Left renal cortex interstitium (tissue), 4 donors: ENCODE measurements at regions not wholly inside any gene's neighbourhood (a gene's known extent, or its start where the extent isn't known, plus 50 kb on each side); places are given as distances from the start of the nearest gene placed in this dataset.
"Not testable (repeated sequence)": the region's sequence is repeated elsewhere in the genome, so short reads cannot be mapped to it uniquely, and the experiment has no call there.

Experiments used
- DNase-seq, 4 donors: peaks; one replicate each; pipeline ENCODE4 v3.0.0-alpha.2; 2013; ENCODE audit warnings: low read depth in 4 of 4, low spot score in 2 of 4, missing footprints in 1 of 4

DNA sequence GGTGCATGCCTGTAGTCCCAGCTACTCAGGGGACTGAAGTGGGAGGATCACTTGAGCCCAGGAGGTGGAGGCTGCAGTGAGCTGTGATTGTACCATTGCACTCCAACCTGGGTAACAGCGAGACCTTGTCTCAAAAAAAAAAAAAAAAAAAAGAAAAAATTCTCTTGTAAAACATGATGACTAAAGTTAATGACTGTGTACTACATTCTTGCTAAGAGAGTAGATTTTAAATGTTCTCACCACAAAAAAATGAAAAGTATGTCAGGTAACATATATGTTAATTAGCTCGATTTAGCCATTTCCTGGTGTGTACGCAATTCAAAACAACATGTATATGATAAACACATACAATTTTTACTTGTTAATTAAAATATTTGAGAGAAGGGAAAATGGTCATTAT lies 480.7 kb upstream of the RGS6 start:
- no peak for DNase-seq

GRCh38 chr14:71452539-71452938 lies 479.7 kb upstream of the RGS6 start:
- DNase-seq, result no peak

GRCh38 chr14:71452987-71453386 lies 479.2 kb upstream of the RGS6 start:
- no peak for DNase-seq

DNA sequence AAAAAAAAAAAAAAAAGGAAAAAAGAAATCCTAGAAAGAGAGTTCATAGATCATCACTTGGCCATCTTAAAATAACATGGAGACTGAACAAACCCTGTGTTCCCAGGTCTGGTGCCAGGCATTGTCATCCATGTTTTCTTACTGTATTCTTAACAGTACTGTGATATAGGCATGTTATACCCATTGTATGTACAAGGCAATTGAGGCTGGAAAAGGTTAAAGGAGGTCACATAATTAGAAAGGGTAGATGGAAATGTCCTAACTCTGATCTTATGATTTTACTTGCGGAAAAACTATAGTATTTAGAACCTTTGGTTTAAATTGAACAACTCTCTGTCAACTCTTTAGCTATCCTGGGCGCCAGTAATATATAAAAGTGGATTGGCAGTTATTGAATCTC lies 478.2 kb upstream of the RGS6 start:
- no peak for DNase-seq

- no peak for DNase-seq
Observed at GRCh38 chr14:71454513-71455332, 477.5 kb upstream of the RGS6 start.

- no peak for DNase-seq
Observed at GRCh38 chr14:71460091-71460490, 472.1 kb upstream of the RGS6 start.

DNA sequence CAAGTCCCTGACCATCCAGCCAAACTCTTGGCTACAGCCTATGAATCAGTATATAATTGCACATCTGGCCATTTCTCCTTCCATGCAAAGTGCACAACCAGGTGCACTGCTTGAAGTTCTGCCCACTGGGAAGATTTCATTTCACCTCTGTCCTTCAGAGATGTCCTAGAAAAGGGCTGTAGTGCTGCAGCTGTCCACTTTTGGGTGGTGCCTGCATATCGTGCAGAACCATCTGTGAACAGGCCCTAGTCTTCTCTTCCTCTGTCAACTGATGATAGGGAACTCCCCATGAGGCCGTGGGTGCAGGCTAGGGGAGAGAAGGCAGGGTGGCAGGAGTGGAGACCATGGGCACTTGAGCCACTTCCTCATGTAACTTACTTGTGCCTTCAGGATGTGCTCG lies 470.6 kb upstream of the RGS6 start:
- not testable (repeated sequence) for DNase-seq

DNA sequence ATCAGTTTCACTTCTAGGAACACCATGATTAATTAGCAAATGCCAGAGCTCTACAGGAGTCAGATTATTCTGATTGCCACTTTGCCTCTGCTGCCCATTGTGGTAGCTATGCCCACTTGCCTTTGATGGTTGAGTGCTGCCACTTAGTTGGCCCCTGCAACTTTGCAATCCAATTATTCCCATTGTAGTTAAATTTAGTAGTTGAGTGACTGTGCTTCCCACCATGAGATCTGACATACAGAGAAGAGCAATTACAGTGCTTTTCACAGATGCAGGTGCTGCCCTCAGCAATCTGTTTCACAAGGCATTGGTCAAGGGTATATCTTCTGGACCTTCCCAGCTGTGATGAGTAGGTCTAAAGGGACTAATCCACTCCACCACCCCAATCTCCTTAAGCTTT lies 468.4 kb upstream of the RGS6 start:
- DNase-seq, result no peak

- DNase-seq, result no peak
Observed at GRCh38 chr14:71464840-71465239, 467.4 kb upstream of the RGS6 start.

DNA sequence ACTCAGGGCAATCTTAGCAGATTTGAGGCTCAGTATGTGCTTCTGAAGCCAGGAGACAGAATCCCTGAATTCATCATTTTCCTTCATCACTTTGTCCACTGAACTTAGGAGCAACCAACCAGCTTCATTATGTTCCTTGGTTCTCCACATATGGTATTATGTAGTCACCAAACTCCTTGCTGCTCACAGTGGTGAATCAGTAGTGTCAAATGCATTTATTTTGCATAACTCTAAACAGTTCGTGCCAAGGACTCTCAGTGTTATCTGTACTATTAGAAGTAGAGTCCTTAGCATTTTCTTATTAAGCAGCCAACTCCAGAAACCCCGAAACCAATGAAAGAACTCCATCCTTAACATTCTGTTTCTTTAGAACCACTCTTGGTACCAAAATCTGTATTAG lies 466.9 kb upstream of the RGS6 start:
- no peak for DNase-seq

DNA sequence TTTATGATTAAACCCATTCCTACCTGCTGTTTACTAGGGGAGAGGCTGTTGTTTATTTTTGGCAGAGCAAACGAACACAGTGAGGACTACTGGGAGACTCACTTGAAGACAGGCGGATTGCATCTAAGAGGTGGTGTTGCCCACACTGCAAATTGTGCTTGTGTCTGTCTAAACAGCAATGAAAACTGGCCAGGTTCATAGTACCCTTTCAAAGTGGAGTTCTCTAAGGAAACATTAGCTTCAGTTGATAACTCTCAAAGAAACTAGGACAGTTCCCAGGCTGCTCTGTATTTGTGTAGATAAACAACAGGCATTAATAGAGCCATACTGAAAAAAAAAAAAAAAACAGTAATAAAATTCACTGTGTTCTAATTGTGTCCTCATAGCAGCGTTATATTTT lies 466.0 kb upstream of the RGS6 start:
- no peak for DNase-seq

DNA sequence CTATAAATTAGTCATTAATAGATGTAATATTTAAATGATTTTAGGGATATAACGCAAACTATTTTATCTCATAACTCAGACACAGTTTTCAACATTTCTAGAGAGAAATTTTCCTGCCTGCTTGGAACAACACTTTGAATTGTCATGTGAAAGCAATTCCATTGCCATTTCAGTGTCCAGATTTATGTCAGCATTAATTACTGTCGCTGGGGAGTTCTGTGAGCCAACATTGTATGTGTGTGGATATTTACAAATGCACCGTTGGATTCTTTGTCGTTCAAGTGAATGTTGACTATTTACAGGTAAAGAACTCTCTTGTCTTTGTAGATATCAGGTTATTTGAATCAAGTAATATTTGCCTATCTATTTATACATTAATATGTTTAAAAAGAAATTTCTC lies 465.3 kb upstream of the RGS6 start:
- DNase-seq, result no peak

DNA sequence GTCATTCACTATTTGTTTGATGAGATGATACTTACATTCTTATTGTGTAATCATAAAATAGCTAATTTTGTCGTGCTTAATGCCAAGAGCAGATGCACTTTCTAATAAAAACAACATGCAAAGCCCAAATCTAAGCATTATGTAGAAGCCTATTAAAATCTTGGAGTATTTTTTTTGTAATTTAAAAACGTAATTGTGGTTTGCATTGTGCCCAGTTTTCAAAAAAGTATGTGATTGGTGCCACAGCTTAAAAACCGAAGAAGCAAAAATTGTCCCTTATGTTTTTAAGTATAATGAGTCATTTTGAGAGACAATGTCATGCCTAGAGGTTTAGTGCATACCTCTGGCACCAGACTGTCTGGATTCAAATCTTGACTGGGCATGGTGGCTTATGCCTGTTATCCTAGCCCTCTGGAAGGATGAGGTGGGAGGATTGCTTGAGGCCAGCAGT lies 464.8 kb upstream of the RGS6 start:
- no peak for DNase-seq

GRCh38 chr14:71468701-71469100 lies 463.5 kb upstream of the RGS6 start:
- DNase-seq, result no peak

- DNase-seq, result no peak
Observed at GRCh38 chr14:71469643-71470335, 462.4 kb upstream of the RGS6 start.

DNA sequence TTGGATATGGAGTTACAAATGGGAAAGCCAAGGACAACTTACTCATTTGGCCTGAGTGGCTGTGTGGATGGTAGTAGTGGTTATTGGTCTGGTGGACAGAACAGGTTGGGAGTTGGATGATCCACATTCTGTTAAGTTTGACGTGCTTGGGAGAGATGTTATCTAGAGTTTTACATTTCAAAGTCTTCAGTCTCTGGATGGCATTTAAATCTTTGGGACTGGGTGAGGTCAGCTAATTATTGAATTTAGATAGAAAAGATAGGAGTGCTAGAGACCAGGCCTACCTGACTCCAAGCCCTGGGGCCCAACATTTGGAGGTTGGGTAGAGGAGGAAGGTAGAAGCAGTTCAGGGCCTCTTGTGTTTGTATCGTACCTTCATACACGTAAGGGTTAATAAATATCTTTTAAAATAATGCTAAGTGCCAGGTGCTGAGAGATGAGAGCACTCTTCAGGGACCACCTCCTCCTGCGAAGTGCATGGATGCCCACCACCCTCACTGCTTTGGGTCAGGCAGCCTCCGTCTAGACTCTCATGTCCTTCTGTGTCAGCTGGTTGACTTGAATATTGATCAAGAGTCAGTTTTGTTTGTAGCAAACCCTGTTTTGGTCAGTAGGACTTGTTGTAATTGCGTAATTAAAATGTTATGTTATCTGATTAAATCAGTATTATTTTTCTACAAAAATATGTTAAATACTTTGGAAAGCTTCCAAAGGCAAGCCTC lies 460.4 kb upstream of the RGS6 start:
- DNase-seq, result no peak

DNA sequence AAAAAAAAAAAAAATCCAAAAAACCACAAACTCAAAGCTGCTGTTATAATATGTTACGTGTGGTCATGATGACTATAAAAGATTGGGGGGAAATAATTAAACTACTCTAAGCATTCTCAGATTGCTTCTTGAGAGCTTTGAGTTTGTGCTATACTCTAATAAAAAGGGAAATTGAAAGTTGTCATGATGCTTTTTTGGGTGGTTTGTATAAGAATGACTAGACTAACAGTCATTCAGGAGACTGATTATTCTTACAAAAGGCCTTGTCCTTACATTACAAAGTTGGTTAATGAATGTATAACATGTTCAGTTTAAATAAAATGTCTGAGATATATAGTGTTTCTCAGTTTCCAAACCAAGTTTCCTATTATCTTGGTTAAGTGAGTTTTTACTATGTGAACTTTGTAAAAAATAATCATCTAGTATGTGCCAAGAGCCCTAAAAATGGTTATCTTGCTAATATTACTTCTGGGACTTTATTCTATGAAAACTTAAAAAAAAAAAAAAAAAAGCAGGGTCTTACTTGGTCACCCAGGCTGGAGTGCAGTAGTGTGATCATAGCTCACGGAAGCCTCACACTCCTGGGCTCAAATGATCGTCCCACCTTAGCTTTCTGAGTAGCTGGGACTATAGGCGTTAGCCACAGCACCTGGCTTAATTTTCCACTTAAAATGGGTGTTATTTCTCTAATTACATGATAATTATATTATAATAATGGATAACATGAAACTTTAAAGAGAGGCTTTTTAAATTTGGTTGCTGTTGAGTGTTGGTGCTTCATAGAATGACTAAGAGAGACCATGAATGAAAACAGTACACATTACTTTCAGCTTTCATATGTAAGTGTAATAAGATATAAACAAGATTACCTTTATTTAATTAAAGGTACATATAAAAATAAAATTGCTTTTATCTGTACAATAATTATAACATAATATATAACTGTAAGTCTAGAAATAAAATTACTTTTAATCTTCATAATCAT lies 459.6 kb upstream of the RGS6 start:
- DNase-seq, result no peak

DNA sequence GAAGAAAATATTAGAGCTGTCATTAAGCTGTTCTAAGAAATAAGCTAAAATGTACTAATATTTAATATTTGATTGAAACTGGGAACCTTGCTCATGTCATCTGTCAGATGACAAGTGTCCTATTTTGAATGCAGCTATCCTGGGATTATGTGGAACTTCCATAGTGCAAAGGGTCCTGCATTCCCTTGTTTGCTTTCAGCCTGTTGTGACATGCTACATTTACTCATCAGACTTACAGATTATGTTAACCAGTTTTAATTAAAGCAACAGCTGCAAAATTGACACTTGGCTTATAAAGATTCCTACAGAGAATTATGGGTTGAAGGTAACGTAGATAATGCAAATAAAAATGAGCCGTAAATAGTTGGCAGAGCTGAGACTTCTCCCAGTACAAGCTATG lies 458.4 kb upstream of the RGS6 start:
- DNase-seq, result no peak

DNA sequence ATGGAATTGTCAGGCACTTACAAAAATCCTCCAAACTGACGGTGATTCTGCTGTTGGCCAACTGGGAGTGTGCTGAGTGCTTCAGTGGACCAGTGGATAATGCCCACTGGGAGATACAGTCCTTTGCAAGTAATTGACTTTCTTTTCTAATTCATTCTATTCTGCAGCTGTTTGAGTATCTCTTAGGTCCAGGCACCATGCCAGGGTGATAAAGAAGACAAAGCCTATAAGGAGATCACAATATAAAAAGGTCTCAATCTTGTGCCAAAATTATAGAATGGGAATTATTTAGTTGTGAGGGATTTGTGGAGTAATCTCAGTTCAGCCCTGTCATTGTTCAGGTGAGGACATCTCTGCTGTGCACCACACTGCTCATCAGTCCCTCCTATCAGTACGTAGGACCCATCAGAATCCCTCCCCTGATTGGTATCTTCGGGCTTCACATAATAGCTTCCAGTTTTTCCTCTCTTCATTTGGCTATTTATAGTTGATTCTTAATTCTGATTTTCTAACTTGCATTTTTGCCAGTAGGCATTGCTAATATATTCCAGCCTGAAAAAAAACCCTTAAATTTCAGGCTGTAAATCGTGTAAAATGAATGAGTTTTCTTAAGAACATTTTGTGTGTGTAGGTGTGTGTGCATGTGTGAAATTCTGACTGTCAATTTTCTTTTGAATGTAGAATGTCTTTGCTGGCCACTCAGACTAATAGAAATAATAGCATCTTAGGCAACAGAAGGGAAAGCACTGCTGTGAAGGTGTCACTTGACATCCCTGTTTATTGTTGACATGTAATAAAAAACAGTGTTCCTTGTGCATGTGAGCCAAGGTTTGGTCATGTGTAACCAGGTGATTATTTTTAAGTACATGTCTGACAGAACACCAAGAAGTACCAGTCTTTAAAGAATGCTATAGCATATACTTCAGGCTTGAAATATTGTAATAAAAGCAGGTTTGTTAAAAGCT lies 457.6 kb upstream of the RGS6 start:
- DNase-seq, result no peak
